ENCODE measurements at regions not wholly inside any gene's neighbourhood (a gene's known extent, or its start where the extent isn't known, plus 50 kb on each side); places are given as distances from the start of the nearest gene placed in this dataset.
"Not testable (repeated sequence)": the region's sequence is repeated elsewhere in the genome, so short reads cannot be mapped to it uniquely, and the experiment has no call there.

- no peak for DNase-seq (ENCODE audit: low read depth)
- H3K4me3 ChIP-seq (ENCODE audit: low read depth, low read length): no peak overlapping the region
- TF ChIP-seq CTCF (IDR thresholded peaks at IDR 0.05; ENCODE audit: insufficient read depth, low read depth, low read length): no peak
Observed at GRCh38 chr7:109579901-109580300, 1010.2 kb downstream of the DNAJB9 start.

GRCh38 chr7:109582211-109582610, 1012.5 kb downstream of the DNAJB9 start:
- H3K4me3 ChIP-seq (ENCODE audit: low read depth, low read length): no peak overlapping the region
- no peak for TF ChIP-seq CTCF (IDR thresholded peaks at IDR 0.05; ENCODE audit: insufficient read depth, low read depth, low read length)
- no peak for DNase-seq (ENCODE audit: low read depth)

- not testable (repeated sequence) for DNase-seq (ENCODE audit: low read depth); H3K4me3 ChIP-seq (ENCODE audit: low read depth, low read length)
Observed at GRCh38 chr7:109596948-109597347, 1027.3 kb downstream of the DNAJB9 start.

GRCh38 chr7:109611656-109612055, 1042.0 kb downstream of the DNAJB9 start:
- TF ChIP-seq CTCF (IDR thresholded peaks at IDR 0.05; ENCODE audit: insufficient read depth, low read depth, low read length): no peak
- H3K4me3 ChIP-seq (ENCODE audit: low read depth, low read length): no peak overlapping the region
- no peak for DNase-seq (ENCODE audit: low read depth)

GRCh38 chr7:109616551-109617069, 1046.9 kb downstream of the DNAJB9 start:
- no peak for DNase-seq (ENCODE audit: low read depth)
- no peak for TF ChIP-seq CTCF (IDR thresholded peaks at IDR 0.05; ENCODE audit: insufficient read depth, low read depth, low read length)
- no peak overlapping the region for H3K4me3 ChIP-seq (ENCODE audit: low read depth, low read length)

GRCh38 chr7:109622320-109622719, 1052.6 kb downstream of the DNAJB9 start:
- no peak overlapping the region for H3K4me3 ChIP-seq (ENCODE audit: low read depth, low read length)
- no peak for TF ChIP-seq CTCF (IDR thresholded peaks at IDR 0.05; ENCODE audit: insufficient read depth, low read depth, low read length)
- DNase-seq (ENCODE audit: low read depth): no peak

GRCh38 chr7:109632890-109633289, 1063.2 kb downstream of the DNAJB9 start:
- not testable (repeated sequence) for H3K4me3 ChIP-seq (ENCODE audit: low read depth, low read length); DNase-seq (ENCODE audit: low read depth)

GRCh38 chr7:109635374-109635773, 1065.7 kb downstream of the DNAJB9 start:
- no peak for DNase-seq (ENCODE audit: low read depth)
- no peak for TF ChIP-seq CTCF (IDR thresholded peaks at IDR 0.05; ENCODE audit: insufficient read depth, low read depth, low read length)
- no peak overlapping the region for H3K4me3 ChIP-seq (ENCODE audit: low read depth, low read length)
